HAP-1 (cell line): ENCODE measurements at regions not wholly inside any gene's neighbourhood (a gene's known extent, or its start where the extent isn't known, plus 50 kb on each side); places are given as distances from the start of the nearest gene placed in this dataset.

ENCODE experiments used
- DNase-seq, 2 experiments: peaks; one replicate each; pipeline ENCODE4 v3.0.0-alpha.2; 2016 to 2020; ENCODE audit warnings: low spot score in 2 of 2
- H3K27me3 ChIP-seq: fragments of 250-450 bp; sonication (Bioruptor Pico); 2 replicates; pipeline ENCODE4 v1.5.1; 2020; ENCODE audit warnings: low read depth, mild to moderate bottlenecking, moderate library complexity
- H3K36me3 ChIP-seq: fragments of 250-450 bp; sonication (Bioruptor Pico); replicated peaks from 2 replicates; pipeline ENCODE4 v1.5.1; 2020; ENCODE audit warnings: mild to moderate bottlenecking
- H3K4me1 ChIP-seq: fragments of 250-450 bp; sonication (Bioruptor Pico); 2 replicates; pipeline ENCODE4 v1.5.1; 2020; ENCODE audit warnings: mild to moderate bottlenecking
- H3K4me3 ChIP-seq: fragments of 250-450 bp; sonication (Bioruptor Pico); 2 replicates; pipeline ENCODE4 v1.5.1; 2020; ENCODE audit warnings: mild to moderate bottlenecking, moderate library complexity
- H3K9me3 ChIP-seq: fragments of 250-450 bp; sonication (Bioruptor Pico); 2 replicates; pipeline ENCODE4 v1.5.1; 2020; ENCODE audit warnings: mild to moderate bottlenecking, moderate library complexity
- in situ Hi-C: fragments of 300-500 bp; cut with MboI; formaldehyde crosslinking; loops from 3 replicates; pipeline ENCODE4 v1.14.3; 2020; ENCODE audit warnings: low sequenced_read_pairs, inconsistent platforms, mixed read lengths

- no peak for DNase-seq
- H3K27me3 ChIP-seq, result no peaks in the 10 kb centered on the region
- H3K4me3 ChIP-seq, result no peak overlapping the region
- no peaks in the 10 kb centered on the region for H3K36me3 ChIP-seq
- in situ Hi-C loops, result loop anchor here (25.0 kb wide), 1 partner anchor 110 kb away; no protein-coding TSS in a partner anchor
- no peaks in the 10 kb centered on the region; the same call in 1 of the 2 replicates for H3K4me1 ChIP-seq
- no peaks in the 10 kb centered on the region for H3K9me3 ChIP-seq
Observed at GRCh38 chr16:79972053-79972704, 371.6 kb upstream of the MAF start.

GRCh38 chr16:79971237-79971572, 370.7 kb upstream of the MAF start:
- no peak for DNase-seq
- Histone ChIP-seq H3K27me3 (no peaks in the 10 kb centered on the region), H3K4me1 (no peaks in the 10 kb centered on the region; the same call in 1 of the 2 replicates), H3K4me3 (no peak overlapping the region), H3K9me3 (no peaks in the 10 kb centered on the region), H3K36me3 (no peaks in the 10 kb centered on the region)
- in situ Hi-C loops, result loop anchor here (25.0 kb wide), 1 partner anchor 109 kb away; no protein-coding TSS in a partner anchor

- in situ Hi-C loops, result loop anchor here (25.0 kb wide), 1 partner anchor 108 kb away; no protein-coding TSS in a partner anchor
- Histone ChIP-seq H3K36me3 (no peaks in the 10 kb centered on the region), H3K27me3 (no peaks in the 10 kb centered on the region), H3K9me3 (no peaks in the 10 kb centered on the region), H3K4me1 (peaks cover 2% of the 10 kb centered on the region), H3K4me3 (no peak overlapping the region)
- DNase-seq, result no peak
Observed at GRCh38 chr16:79970551-79971236, 370.2 kb upstream of the MAF start.

- DNase-seq, result no peak
- Histone ChIP-seq H3K27me3 (no peaks in the 10 kb centered on the region), H3K9me3 (no peaks in the 10 kb centered on the region), H3K4me3 (no peak overlapping the region), H3K4me1 (peaks cover 4% of the 10 kb centered on the region), H3K36me3 (no peaks in the 10 kb centered on the region)
- in situ Hi-C loops, result loop anchor here (25.0 kb wide), 1 partner anchor 108 kb away; no protein-coding TSS in a partner anchor
Observed at GRCh38 chr16:79970087-79970486, 369.6 kb upstream of the MAF start.

- no peak overlapping the region for H3K4me3 ChIP-seq
- no peaks in the 10 kb centered on the region for H3K9me3 ChIP-seq
- H3K27me3 ChIP-seq, result no peaks in the 10 kb centered on the region
- in situ Hi-C loops, result loop anchor here (25.0 kb wide), 1 partner anchor 107 kb away; no protein-coding TSS in a partner anchor
- no peak for DNase-seq
- no peaks in the 10 kb centered on the region for H3K36me3 ChIP-seq
- H3K4me1 ChIP-seq, result peaks cover 4% of the 10 kb centered on the region
Observed at GRCh38 chr16:79969458-79969857, 368.9 kb upstream of the MAF start.

- in situ Hi-C loops, result loop anchor here (25.0 kb wide), 1 partner anchor 104 kb away; no protein-coding TSS in a partner anchor
- no peak for DNase-seq
- Histone ChIP-seq H3K4me1 (peaks cover 8% of the 10 kb centered on the region), H3K27me3 (no peaks in the 10 kb centered on the region), H3K36me3 (no peaks in the 10 kb centered on the region), H3K4me3 (no peak overlapping the region), H3K9me3 (no peaks in the 10 kb centered on the region)
Observed at GRCh38 chr16:79966226-79966625, 365.7 kb upstream of the MAF start.

GRCh38 chr16:79965718-79966117, 365.2 kb upstream of the MAF start:
- in situ Hi-C loops, result loop anchor here (25.0 kb wide), 1 partner anchor 103 kb away; no protein-coding TSS in a partner anchor
- DNase-seq, result no peak
- Histone ChIP-seq H3K4me3 (no peak overlapping the region), H3K4me1 (peaks cover 8% of the 10 kb centered on the region), H3K27me3 (no peaks in the 10 kb centered on the region), H3K9me3 (no peaks in the 10 kb centered on the region), H3K36me3 (no peaks in the 10 kb centered on the region)

- Histone ChIP-seq H3K4me1 (peaks cover 8% of the 10 kb centered on the region), H3K9me3 (no peaks in the 10 kb centered on the region), H3K4me3 (no peak overlapping the region), H3K36me3 (no peaks in the 10 kb centered on the region), H3K27me3 (no peaks in the 10 kb centered on the region)
- in situ Hi-C loops, result loop anchor here (25.0 kb wide), 1 partner anchor 102 kb away; no protein-coding TSS in a partner anchor
- no peak for DNase-seq
Observed at GRCh38 chr16:79964104-79964503, 363.6 kb upstream of the MAF start.

GRCh38 chr16:79962962-79963361, 362.4 kb upstream of the MAF start:
- H3K9me3 ChIP-seq, result no peaks in the 10 kb centered on the region
- DNase-seq, result no peak
- H3K36me3 ChIP-seq, result no peaks in the 10 kb centered on the region
- in situ Hi-C loops, result loop anchor here (25.0 kb wide), 1 partner anchor 101 kb away; no protein-coding TSS in a partner anchor
- H3K4me3 ChIP-seq, result no peak overlapping the region
- no peaks in the 10 kb centered on the region for H3K27me3 ChIP-seq
- H3K4me1 ChIP-seq, result peaks cover 8% of the 10 kb centered on the region

- in situ Hi-C loops, result loop anchor here (25.0 kb wide), 1 partner anchor 97 kb away; no protein-coding TSS in a partner anchor
- H3K27me3 ChIP-seq, result no peaks in the 10 kb centered on the region
- no peaks in the 10 kb centered on the region for H3K9me3 ChIP-seq
- H3K4me1 ChIP-seq, result peaks cover 4% of the 10 kb centered on the region; the same call in 1 of the 2 replicates
- H3K4me3 ChIP-seq, result no peak overlapping the region
- no peak for DNase-seq
- H3K36me3 ChIP-seq, result no peaks in the 10 kb centered on the region
Observed at GRCh38 chr16:79959226-79959625, 358.7 kb upstream of the MAF start.

GRCh38 chr16:79954921-79955705, 354.6 kb upstream of the MAF start:
- Histone ChIP-seq H3K27me3 (peaks cover 7% of the 10 kb centered on the region; the same call in 1 of the 2 replicates), H3K36me3 (no peaks in the 10 kb centered on the region), H3K4me3 (no peak overlapping the region), H3K4me1 (no peaks in the 10 kb centered on the region), H3K9me3 (no peaks in the 10 kb centered on the region)
- no peak for DNase-seq
- in situ Hi-C loops, result loop anchor here (25.0 kb wide), 1 partner anchor 93 kb away; no protein-coding TSS in a partner anchor

- DNase-seq, result no peak
- no peaks in the 10 kb centered on the region for H3K9me3 ChIP-seq
- no peak overlapping the region for H3K4me3 ChIP-seq
Observed at GRCh38 chr16:79950932-79951719, 350.6 kb upstream of the MAF start.

GRCh38 chr16:79949417-79949816, 348.9 kb upstream of the MAF start:
- Histone ChIP-seq H3K4me3 (no peak overlapping the region), H3K9me3 (no peaks in the 10 kb centered on the region), H3K27me3 (peaks cover 7% of the 10 kb centered on the region), H3K36me3 (no peaks in the 10 kb centered on the region), H3K4me1 (no peaks in the 10 kb centered on the region)
- in situ Hi-C loops, result no loop called here
- DNase-seq, result no peak

More at GRCh38 chr16:79950932-79951719, 350.6 kb upstream of the MAF start:
- H3K4me1 ChIP-seq, result no peaks in the 10 kb centered on the region
- no peaks in the 10 kb centered on the region for H3K36me3 ChIP-seq
- in situ Hi-C loops, result loop anchor here (25.0 kb wide), 1 partner anchor 89 kb away; no protein-coding TSS in a partner anchor
- peaks cover 7% of the 10 kb centered on the region for H3K27me3 ChIP-seq
